ENCODE measurements at regions not wholly inside any gene's neighbourhood (a gene's known extent, or its start where the extent isn't known, plus 50 kb on each side); places are given as distances from the start of the nearest gene placed in this dataset.

GRCh38 chr16:50474138-50474537 is 74.1 kb upstream of the NKD1 start:
- no peak for DNase-seq
- Histone ChIP-seq H3K4me2 (replicated peaks; ENCODE audit: extremely low read depth, low read length, poor library complexity, severe bottlenecking) (no peak overlapping the region), H3K9me3 (replicated peaks in 1 of 2; ENCODE audit: control insufficient read depth in 1 of 2, insufficient read depth in 1 of 2, low read length in 2 of 2) (no peaks in the 10 kb centered on the region), H3K27ac (ENCODE audit: low read depth in 1 of 2, low read length in 2 of 2) (no peak overlapping the region), H3K4me3 (replicated peaks in 1 of 3; ENCODE audit: low read depth in 2 of 3, low read length in 3 of 3) (no peak overlapping the region), H3K79me2 (ENCODE audit: insufficient read depth, low read length) (no peaks in the 10 kb centered on the region), H3K27me3 (ENCODE audit: control insufficient read depth in 2 of 2, insufficient read depth in 2 of 2, low read length in 2 of 2) (peaks cover 0 to 10% of the 10 kb centered on the region in 2 donors), H3K4me1 (ENCODE audit: control insufficient read depth in 1 of 2, insufficient read depth in 2 of 2, low read length in 2 of 2) (no peaks in the 10 kb centered on the region), H3K9ac (ENCODE audit: insufficient read depth, low read length, poor library complexity, severe bottlenecking) (no peak overlapping the region), H3K36me3 (replicated peaks in 1 of 2; ENCODE audit: control insufficient read depth in 1 of 2, insufficient read depth in 2 of 2, low read length in 2 of 2) (no peaks in the 10 kb centered on the region), H4K20me1 (ENCODE audit: insufficient read depth, low read length) (no peaks in the 10 kb centered on the region), H2AFZ (ENCODE audit: insufficient read depth, low read depth, low read length, poor library complexity, severe bottlenecking) (no peak overlapping the region)
- H3K4me1 Mint-ChIP-seq = no peaks in the 10 kb centered on the region
- H3K27me3 Mint-ChIP-seq (ENCODE audit: low read depth in 3 of 3) = peaks cover 16 to 22% (median 20%) of the 10 kb centered on the region in 3 donors
- intact Hi-C loops (cut with micrococcal nuclease) = no loop called here
- 40% methylated on average over 1 of the region's 2 CpGs for WGBS (ENCODE audit: insufficient coverage)
- H3K9me3 Mint-ChIP-seq = no peaks in the 10 kb centered on the region
- H3K27ac Mint-ChIP-seq = no peak overlapping the region
- TF ChIP-seq CTCF (IDR thresholded peaks at IDR 0.05) = no peak
- H3K4me3 Mint-ChIP-seq = no peak overlapping the region
- H3K36me3 Mint-ChIP-seq = no peaks in the 10 kb centered on the region

GRCh38 chr16:50473356-50473945 is 74.7 kb upstream of the NKD1 start:
- Mint-ChIP-seq H3K27ac (no peak overlapping the region), H3K27me3 (ENCODE audit: low read depth in 3 of 3) (peaks cover 23 to 28% (median 27%) of the 10 kb centered on the region in 3 donors), H3K9me3 (peaks cover 0 to 1% (median 0%) of the 10 kb centered on the region in 7 donors), H3K4me3 (no peak overlapping the region), H3K36me3 (no peaks in the 10 kb centered on the region), H3K4me1 (no peaks in the 10 kb centered on the region)
- peaks cover 0 to 16% of the 10 kb centered on the region in 2 donors for H3K27me3 ChIP-seq (ENCODE audit: control insufficient read depth in 2 of 2, insufficient read depth in 2 of 2, low read length in 2 of 2)
- no peak for DNase-seq
- H3K9me3 ChIP-seq (replicated peaks in 1 of 2; ENCODE audit: control insufficient read depth in 1 of 2, insufficient read depth in 1 of 2, low read length in 2 of 2) = no peaks in the 10 kb centered on the region
- H3K36me3 ChIP-seq (replicated peaks in 1 of 2; ENCODE audit: control insufficient read depth in 1 of 2, insufficient read depth in 2 of 2, low read length in 2 of 2) = no peaks in the 10 kb centered on the region
- no peak for TF ChIP-seq CTCF (IDR thresholded peaks at IDR 0.05)
- no peak overlapping the region for H3K27ac ChIP-seq (ENCODE audit: low read depth in 1 of 2, low read length in 2 of 2)
- H3K4me1 ChIP-seq (ENCODE audit: control insufficient read depth in 1 of 2, insufficient read depth in 2 of 2, low read length in 2 of 2) = no peaks in the 10 kb centered on the region
- no peak overlapping the region for H2AFZ ChIP-seq (ENCODE audit: insufficient read depth, low read depth, low read length, poor library complexity, severe bottlenecking)
- H3K9ac ChIP-seq (ENCODE audit: insufficient read depth, low read length, poor library complexity, severe bottlenecking) = no peak overlapping the region
- no peaks in the 10 kb centered on the region for H4K20me1 ChIP-seq (ENCODE audit: insufficient read depth, low read length)
- no peak overlapping the region for H3K4me3 ChIP-seq (replicated peaks in 1 of 3; ENCODE audit: low read depth in 2 of 3, low read length in 3 of 3)
- intact Hi-C loops (cut with micrococcal nuclease) = no loop called here
- no peaks in the 10 kb centered on the region for H3K79me2 ChIP-seq (ENCODE audit: insufficient read depth, low read length)
- no peak overlapping the region for H3K4me2 ChIP-seq (replicated peaks; ENCODE audit: extremely low read depth, low read length, poor library complexity, severe bottlenecking)
- 89% methylated on average over 4 of the region's 6 CpGs for WGBS (ENCODE audit: insufficient coverage)

Measured in CD14-positive monocyte (primary cell).